ENCODE measurements at regions not wholly inside any gene's neighbourhood (a gene's known extent, or its start where the extent isn't known, plus 50 kb on each side); places are given as distances from the start of the nearest gene placed in this dataset.

DNA sequence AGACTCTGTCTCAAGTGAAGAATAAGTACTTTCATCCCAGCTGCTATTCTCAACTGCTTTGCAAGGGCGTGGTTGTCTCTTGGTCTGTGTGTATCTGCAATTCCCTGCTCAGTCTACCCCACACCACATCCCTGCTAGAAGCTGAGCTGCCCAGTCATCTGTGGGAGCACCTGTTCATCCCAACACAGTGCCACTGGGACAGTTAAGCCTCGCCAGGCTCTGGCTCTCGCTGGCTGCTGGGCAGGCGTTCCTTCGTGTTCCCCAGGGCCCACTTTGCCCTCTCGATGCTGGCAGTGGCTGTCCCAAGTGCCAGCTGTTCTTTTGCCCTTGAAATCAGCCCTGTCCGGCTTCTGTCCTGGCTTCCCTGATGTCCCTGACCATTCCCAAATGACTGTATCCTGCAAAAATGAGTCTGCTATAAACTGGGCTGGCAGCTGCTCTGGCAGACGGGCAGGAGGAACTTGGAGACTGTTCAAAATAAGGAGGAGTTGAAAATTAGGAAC is 91.6 kb upstream of the KLHL25 start:
- H3K4me3 ChIP-seq (ENCODE audit: low read length): no peak overlapping the region
- TF ChIP-seq, protein P1, sequence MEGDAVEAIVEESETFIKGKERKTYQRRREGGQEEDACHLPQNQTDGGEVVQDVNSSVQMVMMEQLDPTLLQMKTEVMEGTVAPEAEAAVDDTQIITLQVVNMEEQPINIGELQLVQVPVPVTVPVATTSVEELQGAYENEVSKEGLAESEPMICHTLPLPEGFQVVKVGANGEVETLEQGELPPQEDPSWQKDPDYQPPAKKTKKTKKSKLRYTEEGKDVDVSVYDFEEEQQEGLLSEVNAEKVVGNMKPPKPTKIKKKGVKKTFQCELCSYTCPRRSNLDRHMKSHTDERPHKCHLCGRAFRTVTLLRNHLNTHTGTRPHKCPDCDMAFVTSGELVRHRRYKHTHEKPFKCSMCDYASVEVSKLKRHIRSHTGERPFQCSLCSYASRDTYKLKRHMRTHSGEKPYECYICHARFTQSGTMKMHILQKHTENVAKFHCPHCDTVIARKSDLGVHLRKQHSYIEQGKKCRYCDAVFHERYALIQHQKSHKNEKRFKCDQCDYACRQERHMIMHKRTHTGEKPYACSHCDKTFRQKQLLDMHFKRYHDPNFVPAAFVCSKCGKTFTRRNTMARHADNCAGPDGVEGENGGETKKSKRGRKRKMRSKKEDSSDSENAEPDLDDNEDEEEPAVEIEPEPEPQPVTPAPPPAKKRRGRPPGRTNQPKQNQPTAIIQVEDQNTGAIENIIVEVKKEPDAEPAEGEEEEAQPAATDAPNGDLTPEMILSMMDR (conservative IDR thresholded peaks at IDR 0.05; ENCODE audit: low read depth, low read length): no peak
- DNase-seq (ENCODE audit: low read depth): no peak

DNA sequence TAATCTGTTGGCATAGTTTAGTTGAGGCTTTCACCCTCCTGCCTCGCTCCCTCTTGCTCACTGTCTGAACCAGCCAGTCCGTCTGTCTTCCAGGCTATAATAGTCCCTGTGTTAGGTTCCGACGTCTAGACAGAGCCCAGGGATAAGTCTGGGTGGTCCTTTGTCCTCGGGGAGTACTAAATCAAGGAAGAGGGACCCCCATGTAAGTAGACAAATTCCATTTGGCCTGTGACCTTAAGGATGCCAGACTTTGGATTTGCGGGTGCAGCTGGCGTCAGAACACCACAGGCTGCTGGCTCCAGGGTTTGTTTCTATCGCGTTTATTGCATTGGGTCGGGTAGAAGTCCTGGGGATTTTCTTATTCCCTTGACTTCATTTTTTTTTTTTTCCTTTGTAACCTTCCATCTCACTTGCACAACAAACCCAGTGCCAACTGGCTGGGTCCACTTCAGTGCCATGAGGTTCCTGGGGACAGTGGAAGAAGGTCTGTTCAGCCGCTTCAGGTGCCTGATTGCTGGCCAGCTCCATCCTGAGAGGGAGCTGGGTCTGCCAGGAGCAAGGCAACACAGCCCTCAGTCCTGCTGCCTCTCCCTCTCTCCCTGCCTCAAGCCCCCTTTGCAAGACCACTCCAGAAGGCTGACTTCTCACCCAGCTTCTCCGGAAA is 95.4 kb upstream of the KLHL25 start:
- TF ChIP-seq, protein P1 (conservative IDR thresholded peaks at IDR 0.05; ENCODE audit: low read depth, low read length): no peak
- no peak overlapping the region for H3K4me3 ChIP-seq (ENCODE audit: low read length)
- no peak for DNase-seq (ENCODE audit: low read depth)

DNA sequence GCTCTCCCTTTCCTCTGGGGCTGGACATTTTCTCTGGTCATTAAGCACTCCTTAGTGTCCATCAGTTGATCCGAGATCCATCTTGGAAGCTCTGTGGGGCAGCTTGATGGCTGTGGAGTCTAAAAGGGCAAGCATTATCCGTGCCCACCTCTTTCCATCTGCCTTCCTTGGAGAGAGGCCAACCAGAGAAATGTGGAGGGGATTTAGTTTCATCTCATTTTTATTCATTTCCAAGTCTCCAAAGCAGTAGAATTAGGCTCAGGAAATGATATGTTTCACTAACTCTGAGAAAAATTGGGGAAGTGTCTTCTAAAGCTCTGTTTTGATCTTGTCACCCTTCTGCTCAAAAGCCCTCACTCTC is 95.9 kb upstream of the KLHL25 start:
- no peak for DNase-seq (ENCODE audit: low read depth)
- no peak overlapping the region for H3K4me3 ChIP-seq (ENCODE audit: low read length)
- TF ChIP-seq, protein P1 (conservative IDR thresholded peaks at IDR 0.05; ENCODE audit: low read depth, low read length): no peak

DNA sequence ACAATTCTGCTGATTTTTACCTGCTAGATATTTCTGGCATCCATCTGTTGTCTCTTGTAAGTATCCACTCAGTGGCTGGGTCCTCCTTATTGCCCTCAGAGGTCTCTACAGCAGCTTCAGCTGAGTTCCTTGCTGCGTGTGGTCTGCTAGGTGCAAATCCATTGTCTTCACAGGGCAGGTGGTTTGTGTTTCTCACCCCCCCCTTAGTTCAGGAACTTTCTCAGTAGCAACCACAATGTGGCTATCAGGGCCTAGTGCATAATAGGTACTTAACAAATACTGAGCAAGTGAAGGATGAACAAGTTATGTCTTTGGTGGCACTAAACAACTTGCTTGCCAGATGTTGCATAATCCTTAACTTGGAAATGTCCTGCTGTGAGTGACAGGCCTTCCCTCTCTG is 96.7 kb upstream of the KLHL25 start:
- TF ChIP-seq, protein P1 (conservative IDR thresholded peaks at IDR 0.05; ENCODE audit: low read depth, low read length): no peak
- DNase-seq (ENCODE audit: low read depth): no peak
- H3K4me3 ChIP-seq (ENCODE audit: low read length): no peak overlapping the region

DNA sequence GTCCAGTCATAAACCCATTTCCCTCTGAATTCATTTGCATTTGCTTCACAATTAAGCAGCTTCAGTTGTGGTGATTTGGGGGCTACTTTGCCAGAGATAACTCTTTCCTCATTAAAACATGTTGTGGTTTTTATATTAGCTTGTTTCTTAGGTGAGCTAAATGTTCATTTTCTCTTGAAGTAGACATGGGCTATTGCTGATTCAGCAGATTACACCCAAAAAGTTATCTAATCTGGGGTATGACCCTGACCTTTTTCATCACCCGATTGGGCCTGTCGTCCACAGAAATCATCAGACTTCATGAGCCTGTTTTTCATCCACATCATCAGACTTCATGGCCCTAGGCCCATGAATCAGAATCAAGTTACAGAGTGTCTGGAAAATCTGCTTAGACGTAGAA is 97.5 kb upstream of the KLHL25 start:
- no peak for DNase-seq (ENCODE audit: low read depth)
- H3K4me3 ChIP-seq (ENCODE audit: low read length): no peak overlapping the region
- TF ChIP-seq, protein P1 (conservative IDR thresholded peaks at IDR 0.05; ENCODE audit: low read depth, low read length): no peak

DNA sequence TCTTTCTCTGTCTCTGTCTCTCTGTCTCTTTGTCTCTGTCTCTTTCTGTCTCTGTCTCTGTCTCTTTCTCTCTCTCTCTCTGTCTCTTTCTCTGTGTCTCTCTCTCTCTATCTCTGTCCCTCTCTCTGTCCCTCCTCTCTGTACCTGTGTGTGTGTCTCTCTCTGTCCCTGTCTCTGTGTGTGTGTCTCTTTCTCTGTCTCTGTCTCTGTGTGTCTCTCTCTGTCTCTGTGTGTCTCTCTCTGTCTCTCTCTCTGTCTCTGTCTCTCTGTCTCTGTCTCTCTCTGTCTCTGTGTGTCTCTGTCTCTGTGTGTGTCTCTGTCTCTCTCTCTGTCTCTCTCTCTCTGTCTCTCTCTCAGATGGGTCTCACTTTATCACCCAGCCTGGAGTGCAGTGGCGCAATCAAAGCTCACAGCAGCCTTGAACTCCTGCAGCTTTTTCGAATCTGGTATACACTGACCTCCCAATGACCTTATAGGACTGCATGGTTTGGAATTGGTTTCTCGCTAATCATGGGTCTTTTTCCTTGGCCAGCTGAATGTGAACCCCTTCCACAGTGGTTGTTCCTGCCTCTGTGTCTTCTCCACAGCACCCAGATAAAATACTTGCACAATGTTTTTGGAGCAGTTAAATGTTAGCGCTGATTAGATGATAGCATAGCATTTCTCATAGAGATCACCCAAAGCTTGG is 102.6 kb upstream of the KLHL25 start:
- H3K4me3 ChIP-seq (ENCODE audit: low read length): no peak overlapping the region
- no peak for DNase-seq (ENCODE audit: low read depth)
- TF ChIP-seq, protein P1 (conservative IDR thresholded peaks at IDR 0.05; ENCODE audit: low read depth, low read length): no peak
